ENCODE measurements at regions not wholly inside any gene's neighbourhood (a gene's known extent, or its start where the extent isn't known, plus 50 kb on each side); places are given as distances from the start of the nearest gene placed in this dataset.

- DNase-seq: no peak
Observed at GRCh38 chr7:153245809-153246208, 486.3 kb downstream of the ACTR3B start.

GRCh38 chr7:153247926-153248325 is 488.4 kb downstream of the ACTR3B start:
- no peak for DNase-seq

- no peak for DNase-seq
Observed at GRCh38 chr7:153258686-153259085, 499.1 kb downstream of the ACTR3B start.

- DNase-seq: no peak
Observed at GRCh38 chr7:153276394-153276793, 516.8 kb downstream of the ACTR3B start.

- no peak for DNase-seq
Observed at GRCh38 chr7:153286763-153287162, 527.2 kb downstream of the ACTR3B start.

- no peak for DNase-seq
Observed at GRCh38 chr7:153290066-153290465, 530.5 kb downstream of the ACTR3B start.

GRCh38 chr7:153297141-153297540 is 537.6 kb downstream of the ACTR3B start:
- DNase-seq: no peak

- no peak for DNase-seq
Observed at GRCh38 chr7:153301936-153302335, 542.4 kb downstream of the ACTR3B start.

GRCh38 chr7:153320005-153320404 is 560.5 kb downstream of the ACTR3B start:
- no peak for DNase-seq

- no peak for DNase-seq
Observed at GRCh38 chr7:153320681-153321080, 561.1 kb downstream of the ACTR3B start.

- no peak for DNase-seq
Observed at GRCh38 chr7:153322991-153323390, 563.4 kb downstream of the ACTR3B start.

GRCh38 chr7:153324094-153324493 is 564.5 kb downstream of the ACTR3B start:
- DNase-seq: no peak

GRCh38 chr7:153327683-153328082 is 568.1 kb downstream of the ACTR3B start:
- no peak for DNase-seq

- DNase-seq: no peak
Observed at GRCh38 chr7:153331427-153331826, 571.9 kb downstream of the ACTR3B start.

- DNase-seq: no peak
Observed at GRCh38 chr7:153354071-153354470, 594.5 kb downstream of the ACTR3B start.

- no peak for DNase-seq
Observed at GRCh38 chr7:153370092-153370491, 610.5 kb downstream of the ACTR3B start.

- DNase-seq: no peak
Observed at GRCh38 chr7:153380636-153381035, 621.1 kb downstream of the ACTR3B start.

- DNase-seq: no peak
Observed at GRCh38 chr7:153381275-153382040, 621.9 kb downstream of the ACTR3B start.

- no peak for DNase-seq
Observed at GRCh38 chr7:153382641-153383101, 623.1 kb downstream of the ACTR3B start.

- no peak for DNase-seq
Observed at GRCh38 chr7:153383781-153384180, 624.2 kb downstream of the ACTR3B start.

- no peak for DNase-seq
Observed at GRCh38 chr7:153385502-153385901, 626.0 kb downstream of the ACTR3B start.

- no peak for DNase-seq
Observed at GRCh38 chr7:153386556-153386955, 627.0 kb downstream of the ACTR3B start.

- no peak for DNase-seq
Observed at GRCh38 chr7:153388611-153389010, 629.1 kb downstream of the ACTR3B start.

GRCh38 chr7:153389261-153389660 is 629.7 kb downstream of the ACTR3B start:
- no peak for DNase-seq

GRCh38 chr7:153390955-153391354 is 631.4 kb downstream of the ACTR3B start:
- no peak for DNase-seq

All from NCI-H187 (cell line).